BJ (cell line): ENCODE measurements at regions not wholly inside any gene's neighbourhood (a gene's known extent, or its start where the extent isn't known, plus 50 kb on each side); places are given as distances from the start of the nearest gene placed in this dataset.

Experiments used
- CTCF ChIA-PET: fragments of 350-600 bp; formaldehyde crosslinking; extraction: SDS; loops from one replicate; lab custom pipeline; 2021; ENCODE audit warnings: antibody characterized with exemption, inconsistent platforms; lab: Yijun Ruan, JAX
- POLR2A ChIA-PET: fragments of 300-600 bp; sonication (Branson Sonifier 250); formaldehyde crosslinking; extraction: SDS; loops from one replicate; lab custom pipeline; 2021; ENCODE audit warnings: antibody characterized with exemption; lab: Charles Lee
- DNase-seq: peaks from one replicate; pipeline ENCODE4 v3.0.0-alpha.2; 2011; ENCODE audit warnings: low read depth
- H3K27me3 ChIP-seq: 2 replicates; pipeline ENCODE4 v1.6.0; 2011; ENCODE audit warnings: low read length; ENCODE audit not compliant: control insufficient read depth, insufficient read depth
- H3K36me3 ChIP-seq: 2 replicates; pipeline ENCODE4 v1.5.1; 2011; ENCODE audit warnings: low read length; ENCODE audit not compliant: control insufficient read depth, insufficient read depth
- H3K4me3 ChIP-seq: 2 replicates; pipeline ENCODE4 v1.5.1; 2011; ENCODE audit warnings: low read depth, mild to moderate bottlenecking, control low read depth, low read length
- TF ChIP-seq, protein P1 (sequence below): IDR thresholded peaks from 2 replicates; pipeline ENCODE4 v1.5.1; 2011; ENCODE audit warnings: low read depth, mild to moderate bottlenecking, control low read depth, inconsistent platforms, low read length, moderate library complexity; ENCODE audit not compliant: insufficient read depth

GRCh38 chr4:184533908-184534307 lies 59.6 kb upstream of the IRF2 start:
- H3K36me3 ChIP-seq, result no peaks in the 10 kb centered on the region
- H3K27me3 ChIP-seq, result no peaks in the 10 kb centered on the region
- H3K4me3 ChIP-seq, result no peak overlapping the region
- ChIA-PET CTCF (interaction anchor here (0.7 to 4.5 kb wide), 3 partner anchors 189 to 484 kb away, joined by 3 to 49 read pairs (median 4); partner anchors contain the start of gene HELT), POLR2A (interaction anchor here (0.6 kb wide), 1 partner anchor 270 kb away, joined by 4 read pairs; no protein-coding TSS in a partner anchor)
- no peak for DNase-seq
- TF ChIP-seq, protein P1, sequence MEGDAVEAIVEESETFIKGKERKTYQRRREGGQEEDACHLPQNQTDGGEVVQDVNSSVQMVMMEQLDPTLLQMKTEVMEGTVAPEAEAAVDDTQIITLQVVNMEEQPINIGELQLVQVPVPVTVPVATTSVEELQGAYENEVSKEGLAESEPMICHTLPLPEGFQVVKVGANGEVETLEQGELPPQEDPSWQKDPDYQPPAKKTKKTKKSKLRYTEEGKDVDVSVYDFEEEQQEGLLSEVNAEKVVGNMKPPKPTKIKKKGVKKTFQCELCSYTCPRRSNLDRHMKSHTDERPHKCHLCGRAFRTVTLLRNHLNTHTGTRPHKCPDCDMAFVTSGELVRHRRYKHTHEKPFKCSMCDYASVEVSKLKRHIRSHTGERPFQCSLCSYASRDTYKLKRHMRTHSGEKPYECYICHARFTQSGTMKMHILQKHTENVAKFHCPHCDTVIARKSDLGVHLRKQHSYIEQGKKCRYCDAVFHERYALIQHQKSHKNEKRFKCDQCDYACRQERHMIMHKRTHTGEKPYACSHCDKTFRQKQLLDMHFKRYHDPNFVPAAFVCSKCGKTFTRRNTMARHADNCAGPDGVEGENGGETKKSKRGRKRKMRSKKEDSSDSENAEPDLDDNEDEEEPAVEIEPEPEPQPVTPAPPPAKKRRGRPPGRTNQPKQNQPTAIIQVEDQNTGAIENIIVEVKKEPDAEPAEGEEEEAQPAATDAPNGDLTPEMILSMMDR, result no peak

DNA sequence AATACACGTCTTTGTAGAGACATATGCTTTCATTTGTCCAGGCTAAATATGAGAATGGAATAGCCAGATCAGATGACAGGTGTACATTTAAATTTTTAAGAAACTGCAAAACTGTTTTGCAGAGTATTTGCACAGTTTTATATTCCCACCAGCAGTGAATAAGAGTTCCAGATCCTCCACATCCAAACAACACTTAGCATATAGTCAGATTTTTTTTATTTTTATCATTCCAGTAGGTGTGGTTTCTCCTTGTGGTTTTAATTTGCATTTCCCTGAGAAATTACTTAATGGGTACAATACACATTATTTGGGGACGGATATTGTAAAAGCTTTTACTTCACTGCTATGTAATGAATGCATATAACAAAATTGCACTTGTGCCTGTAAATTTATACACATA lies 56.7 kb upstream of the IRF2 start:
- H3K36me3 ChIP-seq, result no peaks in the 10 kb centered on the region
- TF ChIP-seq, protein P1, result no peak
- no peak for DNase-seq
- POLR2A ChIA-PET, result no interaction called here
- H3K4me3 ChIP-seq, result no peak overlapping the region
- CTCF ChIA-PET, result interaction anchor here (1.6 kb wide), 1 partner anchor 267 kb away, joined by 3 read pairs; no protein-coding TSS in a partner anchor
- H3K27me3 ChIP-seq, result no peaks in the 10 kb centered on the region

- Histone ChIP-seq H3K4me3 (no peak overlapping the region), H3K36me3 (no peaks in the 10 kb centered on the region), H3K27me3 (no peaks in the 10 kb centered on the region)
- POLR2A ChIA-PET, result interaction anchor here (0.5 kb wide), 1 partner anchor 186 kb away, joined by 3 read pairs; no protein-coding TSS in a partner anchor
- TF ChIP-seq, protein P1, result no peak
- CTCF ChIA-PET, result no interaction called here
- DNase-seq, result no peak
These were observed 54.9 kb upstream of the IRF2 start for GRCh38 chr4:184529283-184529682.

DNA sequence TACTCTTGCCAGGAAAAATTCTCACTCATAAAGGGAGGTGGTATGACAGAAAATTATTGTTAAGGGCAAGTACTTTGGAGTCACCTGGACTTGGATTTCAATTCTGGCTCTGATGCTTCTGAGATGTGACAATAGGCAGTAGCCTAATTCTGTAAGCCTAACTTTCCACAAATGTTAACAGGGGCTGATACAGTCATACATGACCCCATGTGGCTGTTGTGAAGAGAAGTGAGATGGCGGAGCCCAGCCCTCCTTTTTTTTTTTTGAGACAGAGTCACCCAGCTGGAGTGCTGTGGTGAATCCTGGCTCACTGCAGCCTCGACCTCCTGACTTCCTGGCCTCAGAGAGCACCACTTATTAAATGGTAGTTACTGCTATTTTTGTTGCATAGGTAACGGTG lies 54.4 kb upstream of the IRF2 start:
- no peak for DNase-seq
- CTCF ChIA-PET, result no interaction called here
- Histone ChIP-seq H3K36me3 (no peaks in the 10 kb centered on the region), H3K27me3 (no peaks in the 10 kb centered on the region), H3K4me3 (no peak overlapping the region)
- POLR2A ChIA-PET, result interaction anchor here (0.5 kb wide), 1 partner anchor 187 kb away, joined by 3 read pairs; no protein-coding TSS in a partner anchor
- TF ChIP-seq, protein P1, result no peak

GRCh38 chr4:184528051-184528450 lies 53.7 kb upstream of the IRF2 start:
- TF ChIP-seq, protein P1, result no peak
- ChIA-PET CTCF (interaction anchor here (1.0 kb wide), 1 partner anchor 264 kb away, joined by 3 read pairs; no protein-coding TSS in a partner anchor), POLR2A (no interaction called here)
- Histone ChIP-seq H3K27me3 (no peaks in the 10 kb centered on the region), H3K36me3 (no peaks in the 10 kb centered on the region), H3K4me3 (no peak overlapping the region)
- DNase-seq, result no peak
